NCI-H146 treated with DMSO at 0.1 percent for 48 hours (cell line): ENCODE measurements at regions not wholly inside any gene's neighbourhood (a gene's known extent, or its start where the extent isn't known, plus 50 kb on each side); places are given as distances from the start of the nearest gene placed in this dataset.

Experiments used
- DNase-seq: peaks from one replicate; lab custom pipeline; 2025; ENCODE audit not compliant: unreplicated experiment; lab: John Stamatoyannopoulos, UW

- no peak for DNase-seq
Measured at GRCh38 chr12:63090716-63091115, 60.3 kb downstream of the AVPR1A start.

GRCh38 chr12:63086149-63086915 lies 64.7 kb downstream of the AVPR1A start:
- DNase-seq: no peak

GRCh38 chr12:63085120-63085519 lies 65.9 kb downstream of the AVPR1A start:
- no peak for DNase-seq

- DNase-seq: no peak
Measured at GRCh38 chr12:63084501-63084900, 66.5 kb downstream of the AVPR1A start.

- DNase-seq: no peak
Measured at GRCh38 chr12:63083046-63083445, 68.0 kb downstream of the AVPR1A start.

GRCh38 chr12:63079791-63080502 lies 71.1 kb downstream of the AVPR1A start:
- peak; percentile 12 for DNase-seq

GRCh38 chr12:63078906-63079305 lies 72.1 kb downstream of the AVPR1A start:
- DNase-seq: no peak

GRCh38 chr12:63075376-63076060 lies 75.5 kb downstream of the AVPR1A start:
- DNase-seq: no peak

- DNase-seq: no peak
Measured at GRCh38 chr12:63070709-63071108, 80.3 kb downstream of the AVPR1A start.

GRCh38 chr12:63069860-63070617 lies 81.0 kb downstream of the AVPR1A start:
- no peak for DNase-seq

- DNase-seq: peak; percentile 29
Measured at GRCh38 chr12:63068857-63069442, 82.1 kb downstream of the AVPR1A start.

GRCh38 chr12:63066782-63067181 lies 84.2 kb downstream of the AVPR1A start:
- peak; percentile 58 for DNase-seq

GRCh38 chr12:63066136-63066535 lies 84.9 kb downstream of the AVPR1A start:
- DNase-seq: no peak

GRCh38 chr12:63064080-63064479 lies 86.9 kb downstream of the AVPR1A start:
- DNase-seq: no peak

GRCh38 chr12:63056649-63057048 lies 94.4 kb downstream of the AVPR1A start:
- no peak for DNase-seq

GRCh38 chr12:63052696-63053095 lies 98.3 kb downstream of the AVPR1A start:
- no peak for DNase-seq

GRCh38 chr12:63047146-63047545 lies 103.9 kb downstream of the AVPR1A start:
- no peak for DNase-seq

- DNase-seq: no peak
Measured at GRCh38 chr12:63045020-63045860, 105.8 kb downstream of the AVPR1A start.

GRCh38 chr12:63042646-63043045 lies 107.7 kb upstream of the PPM1H start:
- DNase-seq: no peak

- DNase-seq: no peak
Measured at GRCh38 chr12:63041601-63042000, 106.7 kb upstream of the PPM1H start.
